ENCODE measurements at regions not wholly inside any gene's neighbourhood (a gene's known extent, or its start where the extent isn't known, plus 50 kb on each side); places are given as distances from the start of the nearest gene placed in this dataset.

DNA sequence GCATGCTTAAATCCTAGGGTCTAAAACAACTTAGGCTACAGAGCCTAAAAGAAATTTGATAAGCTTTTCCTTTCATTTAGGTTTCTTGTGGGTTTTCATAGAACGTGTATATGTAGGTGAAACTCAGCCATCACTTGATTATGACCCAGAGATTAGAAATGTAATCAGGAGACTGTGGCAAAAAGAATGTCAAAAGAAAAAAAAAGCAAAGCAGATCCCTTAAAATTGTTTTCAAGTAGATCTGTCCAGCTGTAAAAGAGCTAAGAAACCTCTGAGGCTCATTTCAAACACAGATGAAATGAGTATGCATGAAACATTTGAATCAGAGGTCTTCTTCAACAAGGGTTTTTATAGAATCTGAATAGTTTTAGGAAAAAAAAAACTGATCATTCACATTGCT lies 341.3 kb upstream of the PRDM1 start:
- TF ChIP-seq, protein P1, sequence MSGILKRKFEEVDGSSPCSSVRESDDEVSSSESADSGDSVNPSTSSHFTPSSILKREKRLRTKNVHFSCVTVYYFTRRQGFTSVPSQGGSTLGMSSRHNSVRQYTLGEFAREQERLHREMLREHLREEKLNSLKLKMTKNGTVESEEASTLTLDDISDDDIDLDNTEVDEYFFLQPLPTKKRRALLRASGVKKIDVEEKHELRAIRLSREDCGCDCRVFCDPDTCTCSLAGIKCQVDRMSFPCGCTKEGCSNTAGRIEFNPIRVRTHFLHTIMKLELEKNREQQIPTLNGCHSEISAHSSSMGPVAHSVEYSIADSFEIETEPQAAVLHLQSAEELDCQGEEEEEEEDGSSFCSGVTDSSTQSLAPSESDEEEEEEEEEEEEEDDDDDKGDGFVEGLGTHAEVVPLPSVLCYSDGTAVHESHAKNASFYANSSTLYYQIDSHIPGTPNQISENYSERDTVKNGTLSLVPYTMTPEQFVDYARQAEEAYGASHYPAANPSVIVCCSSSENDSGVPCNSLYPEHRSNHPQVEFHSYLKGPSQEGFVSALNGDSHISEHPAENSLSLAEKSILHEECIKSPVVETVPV (CRISPR knock-in tag; IDR thresholded peaks at IDR 0.05) = no peak
- TF ChIP-seq BACH2 (CRISPR knock-in tag; IDR thresholded peaks at IDR 0.05; ENCODE audit: borderline replicate concordance) (no peak), ISL1 (CRISPR knock-in tag; IDR thresholded peaks at IDR 0.05) (no peak), OSR1 (CRISPR knock-in tag; IDR thresholded peaks at IDR 0.05) (no peak), CSDC2 (CRISPR knock-in tag; IDR thresholded peaks at IDR 0.05) (no peak), ARNTL (CRISPR knock-in tag; IDR thresholded peaks at IDR 0.05; ENCODE audit: borderline replicate concordance, low read depth) (no peak), RARB (CRISPR knock-in tag; IDR thresholded peaks at IDR 0.05) (no peak), ZC3H10 (CRISPR knock-in tag; IDR thresholded peaks at IDR 0.05) (no peak), ZFP30 (CRISPR knock-in tag; IDR thresholded peaks at IDR 0.05) (no peak), PPARA (CRISPR knock-in tag; IDR thresholded peaks at IDR 0.05; ENCODE audit: borderline replicate concordance) (no peak)
- TF ChIP-seq, protein P2, sequence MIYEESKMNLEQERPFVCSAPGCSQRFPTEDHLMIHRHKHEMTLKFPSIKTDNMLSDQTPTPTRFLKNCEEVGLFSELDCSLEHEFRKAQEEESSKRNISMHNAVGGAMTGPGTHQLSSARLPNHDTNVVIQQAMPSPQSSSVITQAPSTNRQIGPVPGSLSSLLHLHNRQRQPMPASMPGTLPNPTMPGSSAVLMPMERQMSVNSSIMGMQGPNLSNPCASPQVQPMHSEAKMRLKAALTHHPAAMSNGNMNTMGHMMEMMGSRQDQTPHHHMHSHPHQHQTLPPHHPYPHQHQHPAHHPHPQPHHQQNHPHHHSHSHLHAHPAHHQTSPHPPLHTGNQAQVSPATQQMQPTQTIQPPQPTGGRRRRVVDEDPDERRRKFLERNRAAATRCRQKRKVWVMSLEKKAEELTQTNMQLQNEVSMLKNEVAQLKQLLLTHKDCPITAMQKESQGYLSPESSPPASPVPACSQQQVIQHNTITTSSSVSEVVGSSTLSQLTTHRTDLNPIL (CRISPR knock-in tag; IDR thresholded peaks at IDR 0.05; ENCODE audit: low read depth) = no peak
- TF ChIP-seq, protein P3, sequence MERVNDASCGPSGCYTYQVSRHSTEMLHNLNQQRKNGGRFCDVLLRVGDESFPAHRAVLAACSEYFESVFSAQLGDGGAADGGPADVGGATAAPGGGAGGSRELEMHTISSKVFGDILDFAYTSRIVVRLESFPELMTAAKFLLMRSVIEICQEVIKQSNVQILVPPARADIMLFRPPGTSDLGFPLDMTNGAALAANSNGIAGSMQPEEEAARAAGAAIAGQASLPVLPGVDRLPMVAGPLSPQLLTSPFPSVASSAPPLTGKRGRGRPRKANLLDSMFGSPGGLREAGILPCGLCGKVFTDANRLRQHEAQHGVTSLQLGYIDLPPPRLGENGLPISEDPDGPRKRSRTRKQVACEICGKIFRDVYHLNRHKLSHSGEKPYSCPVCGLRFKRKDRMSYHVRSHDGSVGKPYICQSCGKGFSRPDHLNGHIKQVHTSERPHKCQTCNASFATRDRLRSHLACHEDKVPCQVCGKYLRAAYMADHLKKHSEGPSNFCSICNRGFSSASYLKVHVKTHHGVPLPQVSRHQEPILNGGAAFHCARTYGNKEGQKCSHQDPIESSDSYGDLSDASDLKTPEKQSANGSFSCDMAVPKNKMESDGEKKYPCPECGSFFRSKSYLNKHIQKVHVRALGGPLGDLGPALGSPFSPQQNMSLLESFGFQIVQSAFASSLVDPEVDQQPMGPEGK (CRISPR knock-in tag; IDR thresholded peaks at IDR 0.05; ENCODE audit: borderline replicate concordance) = no peak
- TF ChIP-seq, protein P4, sequence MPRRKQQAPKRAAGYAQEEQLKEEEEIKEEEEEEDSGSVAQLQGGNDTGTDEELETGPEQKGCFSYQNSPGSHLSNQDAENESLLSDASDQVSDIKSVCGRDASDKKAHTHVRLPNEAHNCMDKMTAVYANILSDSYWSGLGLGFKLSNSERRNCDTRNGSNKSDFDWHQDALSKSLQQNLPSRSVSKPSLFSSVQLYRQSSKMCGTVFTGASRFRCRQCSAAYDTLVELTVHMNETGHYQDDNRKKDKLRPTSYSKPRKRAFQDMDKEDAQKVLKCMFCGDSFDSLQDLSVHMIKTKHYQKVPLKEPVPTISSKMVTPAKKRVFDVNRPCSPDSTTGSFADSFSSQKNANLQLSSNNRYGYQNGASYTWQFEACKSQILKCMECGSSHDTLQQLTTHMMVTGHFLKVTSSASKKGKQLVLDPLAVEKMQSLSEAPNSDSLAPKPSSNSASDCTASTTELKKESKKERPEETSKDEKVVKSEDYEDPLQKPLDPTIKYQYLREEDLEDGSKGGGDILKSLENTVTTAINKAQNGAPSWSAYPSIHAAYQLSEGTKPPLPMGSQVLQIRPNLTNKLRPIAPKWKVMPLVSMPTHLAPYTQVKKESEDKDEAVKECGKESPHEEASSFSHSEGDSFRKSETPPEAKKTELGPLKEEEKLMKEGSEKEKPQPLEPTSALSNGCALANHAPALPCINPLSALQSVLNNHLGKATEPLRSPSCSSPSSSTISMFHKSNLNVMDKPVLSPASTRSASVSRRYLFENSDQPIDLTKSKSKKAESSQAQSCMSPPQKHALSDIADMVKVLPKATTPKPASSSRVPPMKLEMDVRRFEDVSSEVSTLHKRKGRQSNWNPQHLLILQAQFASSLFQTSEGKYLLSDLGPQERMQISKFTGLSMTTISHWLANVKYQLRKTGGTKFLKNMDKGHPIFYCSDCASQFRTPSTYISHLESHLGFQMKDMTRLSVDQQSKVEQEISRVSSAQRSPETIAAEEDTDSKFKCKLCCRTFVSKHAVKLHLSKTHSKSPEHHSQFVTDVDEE (CRISPR knock-in tag; IDR thresholded peaks at IDR 0.05) = no peak

All from SK-N-SH treated with all-trans-retinoic acid at 6 μM for 48 hours (cell line).